Right lobe of liver (tissue), 6 donors: ENCODE measurements at regions not wholly inside any gene's neighbourhood (a gene's known extent, or its start where the extent isn't known, plus 50 kb on each side); places are given as distances from the start of the nearest gene placed in this dataset.

Experiments used
- ATAC-seq, 4 donors: fragments of 200-7000 bp; cut with Tn5 transposase; one replicate each; pipeline ENCODE4 v1.9.1; 2020; ENCODE audit warnings: mild to moderate bottlenecking in 4 of 4, moderate library complexity in 4 of 4
- DNase-seq, 3 donors: peaks; one replicate each; pipeline ENCODE4 v3.0.0-alpha.2; 2020
- H3K27ac ChIP-seq, 3 donors: fragments of 200-600 bp; one replicate each; pipeline ENCODE4 v1.8.0; 2022
- H3K27me3 ChIP-seq, 2 donors: fragments of 200-600 bp; one replicate each; pipeline ENCODE4 v1.8.0; 2022
- H3K36me3 ChIP-seq, 4 donors: fragments of 200-600 bp; sonication (generic) in 1 of 4; one replicate each; pipeline versions ENCODE4 v1.5.1 to v1.8.0; 2017 to 2022; ENCODE audit warnings: control low read depth in 1 of 4
- H3K4me1 ChIP-seq, 4 donors: fragments of 200-600 bp; sonication (generic) in 1 of 4; one replicate each; pipeline versions ENCODE4 v1.5.1 to v1.8.0; 2017 to 2022; ENCODE audit warnings: control low read depth in 1 of 4
- H3K4me3 ChIP-seq, 3 donors: fragments of 200-600 bp; one replicate each; pipeline ENCODE4 v1.8.0; 2022
- H3K9me3 ChIP-seq, 4 donors: fragments of 200-600 bp; sonication (generic) in 1 of 4; one replicate each; pipeline versions ENCODE4 v1.5.1 to v1.8.0; 2017 to 2022; ENCODE audit warnings: control low read depth in 1 of 4
- POLR2A ChIP-seq: fragments of 450-650 bp; IDR thresholded peaks from one replicate; pipeline ENCODE4 v1.6.1; 2017; ENCODE audit warnings: antibody characterized with exemption, mild to moderate bottlenecking
- WGBS: methylation state at CpG from one replicate; pipeline ENCODE4 v1.1.6; 2018; ENCODE audit warnings: low coverage, low lambda C conversion rate; ENCODE audit not compliant: insufficient coverage; ENCODE audit errors: missing lambda C conversion rate; 5-methylcytosine and 5-hydroxymethylcytosine counted together
- intact Hi-C, 2 donors: fragments of 100-400 bp; cut with DNase I; formaldehyde crosslinking; loops; one replicate each; pipeline versions ENCODE4 v1.11.2 to v1.14.1; 2022
- TF ChIP-seq, protein P1 (sequence below), 4 donors: fragments of 200-600 bp in 3 of 4; fragments of 450-650 bp in 1 of 4; IDR thresholded peaks; one replicate each; pipeline versions ENCODE4 v1.5.1 to v1.8.0; 2016 to 2022; ENCODE audit warnings: antibody characterized with exemption in 4 of 4, mild to moderate bottlenecking in 2 of 4
- donor health status: DM: no; HTN: yes; CAD: no.
- donor health status: DM: no; HTN: no; CAD: no.
- donor health status: DM: no; HTN: no; CAD: no.
- donor health status: DM: no; HTN: yes; CAD: no.
- donor health status: DM: no; HTN: yes; CAD: no.

DNA sequence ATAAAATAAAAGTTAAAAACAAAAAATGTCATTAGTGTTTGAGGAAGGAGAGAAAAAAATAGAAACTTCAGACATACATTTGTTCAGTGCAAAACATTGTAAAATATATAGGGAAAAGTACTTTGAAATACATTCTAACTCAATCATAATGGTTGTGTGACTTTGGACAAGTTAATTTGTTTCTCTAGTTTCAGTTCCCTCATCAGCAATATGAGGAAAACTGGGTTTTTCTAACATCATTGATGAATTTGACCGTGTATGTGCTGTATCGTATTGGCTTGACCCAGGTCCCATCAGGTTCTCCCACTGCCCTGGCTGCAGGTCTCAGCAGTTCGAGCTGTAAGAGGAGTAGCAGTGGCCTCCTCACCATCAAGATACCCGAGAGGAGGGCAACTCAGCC lies 173.9 kb upstream of the ATF7IP start:
- DNase-seq (no peak), ATAC-seq (no peak)
- TF ChIP-seq, protein P1, sequence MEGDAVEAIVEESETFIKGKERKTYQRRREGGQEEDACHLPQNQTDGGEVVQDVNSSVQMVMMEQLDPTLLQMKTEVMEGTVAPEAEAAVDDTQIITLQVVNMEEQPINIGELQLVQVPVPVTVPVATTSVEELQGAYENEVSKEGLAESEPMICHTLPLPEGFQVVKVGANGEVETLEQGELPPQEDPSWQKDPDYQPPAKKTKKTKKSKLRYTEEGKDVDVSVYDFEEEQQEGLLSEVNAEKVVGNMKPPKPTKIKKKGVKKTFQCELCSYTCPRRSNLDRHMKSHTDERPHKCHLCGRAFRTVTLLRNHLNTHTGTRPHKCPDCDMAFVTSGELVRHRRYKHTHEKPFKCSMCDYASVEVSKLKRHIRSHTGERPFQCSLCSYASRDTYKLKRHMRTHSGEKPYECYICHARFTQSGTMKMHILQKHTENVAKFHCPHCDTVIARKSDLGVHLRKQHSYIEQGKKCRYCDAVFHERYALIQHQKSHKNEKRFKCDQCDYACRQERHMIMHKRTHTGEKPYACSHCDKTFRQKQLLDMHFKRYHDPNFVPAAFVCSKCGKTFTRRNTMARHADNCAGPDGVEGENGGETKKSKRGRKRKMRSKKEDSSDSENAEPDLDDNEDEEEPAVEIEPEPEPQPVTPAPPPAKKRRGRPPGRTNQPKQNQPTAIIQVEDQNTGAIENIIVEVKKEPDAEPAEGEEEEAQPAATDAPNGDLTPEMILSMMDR (IDR thresholded peaks at IDR 0.05), result no peak
- TF ChIP-seq POLR2A, result no peak
- Histone ChIP-seq H3K4me3 (no peak overlapping the region), H3K27ac (no peak overlapping the region), H3K9me3 (no peaks in the 10 kb centered on the region), H3K4me1 (no peaks in the 10 kb centered on the region), H3K27me3 (no peaks in the 10 kb centered on the region), H3K36me3 (no peaks in the 10 kb centered on the region)
- intact Hi-C loops, result no loop called here
- WGBS, result 75% methylated on average over 4 of the region's 4 CpGs

DNA sequence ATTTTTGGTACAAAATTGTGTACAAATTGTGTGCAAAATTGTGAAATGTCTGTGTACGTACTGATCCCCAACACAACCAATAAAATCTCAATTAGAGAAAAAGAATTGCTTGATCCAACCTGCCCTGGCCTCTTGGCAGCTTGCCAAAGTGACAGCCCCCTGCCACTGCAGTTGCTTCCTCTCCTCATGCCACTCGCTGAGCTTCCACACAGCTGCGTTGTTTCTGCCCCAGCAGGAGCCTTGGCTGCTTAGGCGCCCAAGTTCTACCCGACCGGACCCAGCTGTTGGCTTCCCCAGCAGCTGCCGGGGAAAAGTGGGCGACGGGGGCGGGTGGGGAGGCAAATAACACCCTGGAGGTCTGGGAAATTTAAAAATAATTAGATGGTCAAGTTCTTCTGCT lies 171.8 kb upstream of the ATF7IP start:
- no peaks in the 10 kb centered on the region for H3K36me3 ChIP-seq
- H3K27ac ChIP-seq, result no peak overlapping the region
- TF ChIP-seq, protein P1 (IDR thresholded peaks at IDR 0.05), result no peak
- no peak for TF ChIP-seq POLR2A
- DNase-seq, result no peak
- no peak overlapping the region for H3K4me3 ChIP-seq
- no peak for ATAC-seq
- H3K9me3 ChIP-seq, result no peaks in the 10 kb centered on the region
- H3K27me3 ChIP-seq, result no peaks in the 10 kb centered on the region
- no peaks in the 10 kb centered on the region for H3K4me1 ChIP-seq
- 41% methylated on average over 5 of the region's 10 CpGs for WGBS
- intact Hi-C loops, result no loop called here

DNA sequence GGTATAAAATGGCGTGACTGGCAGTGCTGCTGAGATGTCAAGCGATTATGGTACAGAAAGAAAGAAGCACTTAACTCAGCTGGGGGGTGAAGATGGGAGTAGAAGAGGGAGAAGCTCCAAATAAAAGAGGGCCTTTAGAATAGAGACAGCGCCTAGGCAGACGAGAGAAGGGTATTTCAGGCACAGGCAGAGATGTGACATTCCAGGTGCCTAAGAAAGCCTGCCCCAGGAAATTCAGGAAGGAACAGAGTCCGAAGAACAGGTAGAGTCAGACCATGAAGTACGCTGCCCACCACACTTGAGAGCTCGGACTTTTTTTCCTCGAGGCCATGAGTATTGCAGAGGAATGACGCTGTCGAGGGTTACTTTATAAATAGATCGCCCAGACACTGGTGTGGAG lies 170.9 kb upstream of the ATF7IP start:
- DNase-seq (no peak), ATAC-seq (no peak)
- Histone ChIP-seq H3K9me3 (no peaks in the 10 kb centered on the region), H3K27ac (no peak overlapping the region), H3K27me3 (no peaks in the 10 kb centered on the region), H3K4me1 (peaks cover 0 to 5% (median 0%) of the 10 kb centered on the region in 4 donors), H3K4me3 (no peak overlapping the region), H3K36me3 (no peaks in the 10 kb centered on the region)
- TF ChIP-seq, protein P1 (IDR thresholded peaks at IDR 0.05), result no peak
- TF ChIP-seq POLR2A, result no peak
- 89% methylated on average over 11 of the region's 11 CpGs for WGBS
- intact Hi-C loops, result no loop called here

- ATAC-seq, result peak; percentile 45 to 64 (median 63)
- Histone ChIP-seq H3K27ac (no peak overlapping the region), H3K36me3 (no peaks in the 10 kb centered on the region), H3K4me1 (peaks cover 0 to 12% (median 0%) of the 10 kb centered on the region in 4 donors), H3K27me3 (no peaks in the 10 kb centered on the region), H3K4me3 (no peak overlapping the region), H3K9me3 (peaks cover 0 to 3% (median 0%) of the 10 kb centered on the region in 4 donors)
- TF ChIP-seq POLR2A, result no peak
- TF ChIP-seq, protein P1 (IDR thresholded peaks at IDR 0.05), result no peak
- WGBS, result 42% methylated on average over 4 of the region's 4 CpGs
- no peak for DNase-seq
- intact Hi-C loops, result no loop called here
These were observed 165.9 kb upstream of the ATF7IP start for GRCh38 chr12:14199455-14200198.
